Activated naive CD8-positive, alpha-beta T cell treated with anti-CD3 and anti-CD28 coated beads, Interleukin-2, amount 10 ng/mL, durations not matched to agents 7 days and 5 days (primary cell): ENCODE measurements at regions not wholly inside any gene's neighbourhood (a gene's known extent, or its start where the extent isn't known, plus 50 kb on each side); places are given as distances from the start of the nearest gene placed in this dataset.

Experiments
- ATAC-seq: fragments of 150-1000 bp; cut with Tn5 transposase; one replicate; pipeline ENCODE4 v1.10.0; 2021; ENCODE audit warnings: low read depth, moderate library complexity
- POLR2A ChIA-PET: fragments of 350-600 bp; sonication (Branson Sonifier 250); formaldehyde crosslinking; loops from one replicate; lab custom pipeline; 2021; ENCODE audit warnings: antibody characterized with exemption; lab: Charles Lee
- DNase-seq: peaks from one replicate; pipeline ENCODE4 v3.0.0; 2021
- H3K27ac Mint-ChIP-seq: one replicate; pipeline ENCODE4 v1.8.0; 2022; ENCODE audit warnings: mild to moderate bottlenecking, mixed read lengths
- H3K27me3 Mint-ChIP-seq: one replicate; pipeline ENCODE4 v1.8.0; 2022; ENCODE audit warnings: mild to moderate bottlenecking, moderate library complexity, mixed read lengths
- H3K36me3 Mint-ChIP-seq: one replicate; pipeline ENCODE4 v1.8.0; 2021; ENCODE audit warnings: mild to moderate bottlenecking, mixed read lengths
- H3K4me1 Mint-ChIP-seq: one replicate; pipeline ENCODE4 v1.8.0; 2021; ENCODE audit warnings: mixed read lengths
- H3K4me3 Mint-ChIP-seq: one replicate; pipeline ENCODE4 v1.8.0; 2022; ENCODE audit warnings: mild to moderate bottlenecking, moderate library complexity, mixed read lengths
- H3K9me3 Mint-ChIP-seq: one replicate; pipeline ENCODE4 v1.8.0; 2021; ENCODE audit warnings: mixed read lengths

GRCh38 chr14:22452330-22452729 lies 136.7 kb downstream of the DAD1 start:
- H3K27ac Mint-ChIP-seq = no peak overlapping the region
- POLR2A ChIA-PET = no interaction called here
- ATAC-seq = no peak
- no peaks in the 10 kb centered on the region for H3K36me3 Mint-ChIP-seq
- no peaks in the 10 kb centered on the region for H3K4me1 Mint-ChIP-seq
- no peak for DNase-seq
- H3K4me3 Mint-ChIP-seq = no peak overlapping the region
- H3K27me3 Mint-ChIP-seq = no peaks in the 10 kb centered on the region
- no peaks in the 10 kb centered on the region for H3K9me3 Mint-ChIP-seq

GRCh38 chr14:22450266-22450665 lies 138.8 kb downstream of the DAD1 start:
- Mint-ChIP-seq H3K36me3 (no peaks in the 10 kb centered on the region), H3K27me3 (no peaks in the 10 kb centered on the region), H3K4me3 (no peak overlapping the region), H3K4me1 (no peaks in the 10 kb centered on the region), H3K9me3 (no peaks in the 10 kb centered on the region), H3K27ac (no peak overlapping the region)
- DNase-seq = no peak
- ATAC-seq = no peak
- POLR2A ChIA-PET = no interaction called here

- Mint-ChIP-seq H3K4me1 (no peaks in the 10 kb centered on the region), H3K27me3 (no peaks in the 10 kb centered on the region), H3K9me3 (no peaks in the 10 kb centered on the region), H3K36me3 (no peaks in the 10 kb centered on the region), H3K4me3 (no peak overlapping the region), H3K27ac (no peak overlapping the region)
- DNase-seq (no peak), ATAC-seq (no peak)
- POLR2A ChIA-PET = no interaction called here
Observed at GRCh38 chr14:22449600-22449905, 139.5 kb downstream of the DAD1 start.

- H3K36me3 Mint-ChIP-seq = no peaks in the 10 kb centered on the region
- no peak for DNase-seq
- no peak overlapping the region for H3K27ac Mint-ChIP-seq
- POLR2A ChIA-PET = no interaction called here
- H3K4me1 Mint-ChIP-seq = no peaks in the 10 kb centered on the region
- no peaks in the 10 kb centered on the region for H3K27me3 Mint-ChIP-seq
- no peaks in the 10 kb centered on the region for H3K9me3 Mint-ChIP-seq
- H3K4me3 Mint-ChIP-seq = no peak overlapping the region
- no peak for ATAC-seq
Observed at GRCh38 chr14:22448905-22449599, 140.0 kb downstream of the DAD1 start.

- H3K36me3 Mint-ChIP-seq = no peaks in the 10 kb centered on the region
- no peak for DNase-seq
- no peak overlapping the region for H3K27ac Mint-ChIP-seq
- no peak overlapping the region for H3K4me3 Mint-ChIP-seq
- no peaks in the 10 kb centered on the region for H3K27me3 Mint-ChIP-seq
- H3K9me3 Mint-ChIP-seq = no peaks in the 10 kb centered on the region
- POLR2A ChIA-PET = no interaction called here
- ATAC-seq = no peak
- no peaks in the 10 kb centered on the region for H3K4me1 Mint-ChIP-seq
Observed at GRCh38 chr14:22448035-22448904, 140.8 kb downstream of the DAD1 start.

- Mint-ChIP-seq H3K9me3 (no peaks in the 10 kb centered on the region), H3K4me1 (no peaks in the 10 kb centered on the region), H3K27me3 (no peaks in the 10 kb centered on the region), H3K36me3 (no peaks in the 10 kb centered on the region), H3K27ac (no peak overlapping the region), H3K4me3 (no peak overlapping the region)
- DNase-seq = no peak
- no peak for ATAC-seq
- POLR2A ChIA-PET = no interaction called here
Observed at GRCh38 chr14:22438742-22439141, 150.3 kb downstream of the DAD1 start.

- Mint-ChIP-seq H3K9me3 (no peaks in the 10 kb centered on the region), H3K4me1 (no peaks in the 10 kb centered on the region), H3K4me3 (no peak overlapping the region), H3K27me3 (no peaks in the 10 kb centered on the region), H3K27ac (no peak overlapping the region), H3K36me3 (no peaks in the 10 kb centered on the region)
- DNase-seq (no peak), ATAC-seq (no peak)
- POLR2A ChIA-PET = no interaction called here
Observed at GRCh38 chr14:22434901-22435550, 154.0 kb downstream of the DAD1 start.

GRCh38 chr14:22434030-22434429 lies 155.0 kb downstream of the DAD1 start:
- H3K4me1 Mint-ChIP-seq = no peaks in the 10 kb centered on the region
- no peaks in the 10 kb centered on the region for H3K36me3 Mint-ChIP-seq
- H3K27me3 Mint-ChIP-seq = no peaks in the 10 kb centered on the region
- no peaks in the 10 kb centered on the region for H3K9me3 Mint-ChIP-seq
- POLR2A ChIA-PET = no interaction called here
- ATAC-seq (no peak), DNase-seq (no peak)
- H3K4me3 Mint-ChIP-seq = no peak overlapping the region
- no peak overlapping the region for H3K27ac Mint-ChIP-seq

GRCh38 chr14:22433069-22433468 lies 156.0 kb downstream of the DAD1 start:
- no peak for DNase-seq
- Mint-ChIP-seq H3K27ac (no peak overlapping the region), H3K4me3 (no peak overlapping the region), H3K4me1 (no peaks in the 10 kb centered on the region), H3K9me3 (no peaks in the 10 kb centered on the region), H3K27me3 (no peaks in the 10 kb centered on the region), H3K36me3 (no peaks in the 10 kb centered on the region)
- POLR2A ChIA-PET = no interaction called here
- ATAC-seq = no peak

- H3K9me3 Mint-ChIP-seq = no peaks in the 10 kb centered on the region
- no peak for ATAC-seq
- no peaks in the 10 kb centered on the region for H3K4me1 Mint-ChIP-seq
- no peak overlapping the region for H3K27ac Mint-ChIP-seq
- no peaks in the 10 kb centered on the region for H3K36me3 Mint-ChIP-seq
- H3K4me3 Mint-ChIP-seq = no peak overlapping the region
- no peak for DNase-seq
- H3K27me3 Mint-ChIP-seq = no peaks in the 10 kb centered on the region
- POLR2A ChIA-PET = no interaction called here
Observed at GRCh38 chr14:22432348-22432976, 156.6 kb downstream of the DAD1 start.

GRCh38 chr14:22429546-22430294 lies 159.3 kb downstream of the DAD1 start:
- no peaks in the 10 kb centered on the region for H3K36me3 Mint-ChIP-seq
- no peaks in the 10 kb centered on the region for H3K4me1 Mint-ChIP-seq
- no peak overlapping the region for H3K4me3 Mint-ChIP-seq
- POLR2A ChIA-PET = no interaction called here
- no peaks in the 10 kb centered on the region for H3K27me3 Mint-ChIP-seq
- DNase-seq = no peak
- no peaks in the 10 kb centered on the region for H3K9me3 Mint-ChIP-seq
- no peak overlapping the region for H3K27ac Mint-ChIP-seq
- no peak for ATAC-seq

GRCh38 chr14:22428700-22429291 lies 160.2 kb downstream of the DAD1 start:
- ATAC-seq (no peak), DNase-seq (no peak)
- Mint-ChIP-seq H3K27ac (no peak overlapping the region), H3K4me1 (no peaks in the 10 kb centered on the region), H3K9me3 (no peaks in the 10 kb centered on the region), H3K36me3 (no peaks in the 10 kb centered on the region), H3K27me3 (no peaks in the 10 kb centered on the region), H3K4me3 (no peak overlapping the region)
- POLR2A ChIA-PET = no interaction called here

GRCh38 chr14:22427771-22428231 lies 161.2 kb downstream of the DAD1 start:
- H3K36me3 Mint-ChIP-seq = no peaks in the 10 kb centered on the region
- no peaks in the 10 kb centered on the region for H3K4me1 Mint-ChIP-seq
- DNase-seq = no peak
- no peaks in the 10 kb centered on the region for H3K9me3 Mint-ChIP-seq
- ATAC-seq = no peak
- no peak overlapping the region for H3K4me3 Mint-ChIP-seq
- H3K27me3 Mint-ChIP-seq = no peaks in the 10 kb centered on the region
- H3K27ac Mint-ChIP-seq = no peak overlapping the region
- POLR2A ChIA-PET = no interaction called here
